ENCODE measurements at regions not wholly inside any gene's neighbourhood (a gene's known extent, or its start where the extent isn't known, plus 50 kb on each side); places are given as distances from the start of the nearest gene placed in this dataset.

DNA sequence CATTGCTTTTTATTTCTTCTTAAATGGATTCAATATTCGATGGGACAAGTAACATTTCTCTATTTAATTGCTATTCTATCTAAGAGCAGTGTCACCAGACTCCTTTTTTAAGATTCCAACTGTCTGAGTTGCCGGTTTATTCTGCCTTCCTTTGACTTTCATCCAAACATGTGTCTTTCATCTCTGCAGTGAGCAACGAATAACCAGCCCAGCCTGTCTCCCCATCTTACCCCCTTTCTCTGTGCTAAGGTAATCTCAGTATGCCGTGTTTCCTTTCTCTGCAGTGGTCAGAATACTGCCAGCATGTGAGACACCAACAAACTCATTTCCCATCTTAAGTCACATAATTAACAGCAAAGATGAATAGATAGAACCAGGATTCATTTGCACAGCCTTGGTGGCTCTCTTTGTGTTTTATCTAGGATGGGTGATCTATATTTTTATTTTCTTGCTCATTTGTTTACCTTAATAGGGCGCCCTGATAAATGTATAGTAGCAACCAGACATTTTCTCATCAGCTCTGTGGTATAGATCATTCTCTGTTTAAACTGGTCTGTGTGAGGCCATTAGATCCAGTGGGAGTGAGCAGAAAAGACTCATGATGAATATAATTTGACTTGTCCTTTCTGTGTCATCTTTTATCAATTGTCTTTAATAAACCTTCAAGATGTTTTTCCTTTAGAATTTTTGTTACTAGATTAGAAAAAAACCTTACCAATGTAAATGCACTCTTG, 394.8 kb upstream of the IGFBP7 start:
- Histone ChIP-seq H3K9me3 (no peaks in the 10 kb centered on the region), H3K4me3 (no peak overlapping the region), H3K27ac (no peak overlapping the region), H3K4me1 (no peaks in the 10 kb centered on the region), H3K27me3 (replicated peaks in 1 of 7) (no peaks in the 10 kb centered on the region), H3K36me3 (no peaks in the 10 kb centered on the region)
- no peak for TF ChIP-seq POLR2AphosphoS5 (IDR thresholded peaks at IDR 0.05)
- TF ChIP-seq POLR2A (IDR thresholded peaks at IDR 0.05): no peak
- TF ChIP-seq, protein P1, sequence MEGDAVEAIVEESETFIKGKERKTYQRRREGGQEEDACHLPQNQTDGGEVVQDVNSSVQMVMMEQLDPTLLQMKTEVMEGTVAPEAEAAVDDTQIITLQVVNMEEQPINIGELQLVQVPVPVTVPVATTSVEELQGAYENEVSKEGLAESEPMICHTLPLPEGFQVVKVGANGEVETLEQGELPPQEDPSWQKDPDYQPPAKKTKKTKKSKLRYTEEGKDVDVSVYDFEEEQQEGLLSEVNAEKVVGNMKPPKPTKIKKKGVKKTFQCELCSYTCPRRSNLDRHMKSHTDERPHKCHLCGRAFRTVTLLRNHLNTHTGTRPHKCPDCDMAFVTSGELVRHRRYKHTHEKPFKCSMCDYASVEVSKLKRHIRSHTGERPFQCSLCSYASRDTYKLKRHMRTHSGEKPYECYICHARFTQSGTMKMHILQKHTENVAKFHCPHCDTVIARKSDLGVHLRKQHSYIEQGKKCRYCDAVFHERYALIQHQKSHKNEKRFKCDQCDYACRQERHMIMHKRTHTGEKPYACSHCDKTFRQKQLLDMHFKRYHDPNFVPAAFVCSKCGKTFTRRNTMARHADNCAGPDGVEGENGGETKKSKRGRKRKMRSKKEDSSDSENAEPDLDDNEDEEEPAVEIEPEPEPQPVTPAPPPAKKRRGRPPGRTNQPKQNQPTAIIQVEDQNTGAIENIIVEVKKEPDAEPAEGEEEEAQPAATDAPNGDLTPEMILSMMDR (IDR thresholded peaks at IDR 0.05 in 8 of 11, conservative IDR thresholded peaks at IDR 0.05 in 3 of 11): no peak
- WGBS, 5 donors: 50 to 67% (median 55%) methylated on average over 5 of the region's 5 CpGs
- intact Hi-C loops (cut with DNase I; ENCODE audit: low total_unique reads): no loop called here
- no peak for DNase-seq

DNA sequence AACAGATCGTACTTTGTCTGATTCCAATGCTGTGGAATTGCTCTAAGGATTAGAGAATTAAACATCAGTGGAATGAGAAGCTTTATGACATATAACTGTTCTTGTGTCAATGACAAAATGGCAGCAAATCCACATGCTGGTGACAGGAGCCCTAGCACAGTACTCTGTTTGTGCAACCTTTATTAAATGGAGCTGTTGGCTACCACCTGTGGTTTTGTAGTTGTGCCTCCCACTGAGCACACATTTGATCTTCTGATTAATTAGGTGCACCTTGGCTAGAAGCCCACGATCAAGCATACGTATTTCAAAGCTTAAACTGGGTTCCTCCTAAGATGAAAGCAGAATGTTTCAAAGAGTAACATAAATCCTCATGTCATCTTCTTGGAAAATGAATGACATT, 394.0 kb upstream of the IGFBP7 start:
- H3K36me3 ChIP-seq: no peaks in the 10 kb centered on the region
- H3K27me3 ChIP-seq (replicated peaks in 1 of 7): no peaks in the 10 kb centered on the region
- H3K4me1 ChIP-seq: no peaks in the 10 kb centered on the region
- TF ChIP-seq, protein P1 (IDR thresholded peaks at IDR 0.05 in 8 of 11, conservative IDR thresholded peaks at IDR 0.05 in 3 of 11): no peak
- TF ChIP-seq POLR2AphosphoS5 (IDR thresholded peaks at IDR 0.05) (no peak), POLR2A (IDR thresholded peaks at IDR 0.05) (no peak)
- no peak overlapping the region for H3K27ac ChIP-seq
- H3K9me3 ChIP-seq: no peaks in the 10 kb centered on the region
- intact Hi-C loops (cut with DNase I; ENCODE audit: low total_unique reads): no loop called here
- WGBS, 5 donors: 61 to 89% (median 69%) methylated on average over 3 of the region's 3 CpGs
- no peak overlapping the region for H3K4me3 ChIP-seq
- DNase-seq: no peak

DNA sequence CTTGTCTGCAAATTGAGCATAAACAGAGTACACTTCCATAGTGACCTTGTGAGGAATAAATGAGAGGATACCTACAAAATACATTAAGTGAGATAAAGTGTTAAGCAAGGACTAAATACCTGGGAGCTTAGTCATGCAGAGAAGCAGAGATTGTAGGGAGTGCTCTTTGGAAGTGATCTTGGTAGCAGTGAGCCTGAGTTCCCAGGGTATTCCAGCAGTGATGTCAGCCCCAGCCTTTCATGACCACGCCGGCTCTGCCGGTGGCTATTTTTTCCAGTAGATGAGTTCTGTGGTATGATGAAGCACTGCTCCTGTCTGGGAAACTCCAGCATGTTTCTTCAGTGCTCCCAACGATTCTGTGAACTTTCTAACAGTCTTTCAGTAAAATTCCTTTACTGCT, 391.5 kb upstream of the IGFBP7 start:
- 64 to 88% (median 74%) methylated on average over 4 of the region's 4 CpGs for WGBS, 5 donors
- Histone ChIP-seq H3K27ac (no peak overlapping the region), H3K4me3 (no peak overlapping the region), H3K4me1 (no peaks in the 10 kb centered on the region), H3K36me3 (no peaks in the 10 kb centered on the region), H3K27me3 (replicated peaks in 1 of 7) (no peaks in the 10 kb centered on the region), H3K9me3 (no peaks in the 10 kb centered on the region)
- no peak for DNase-seq
- no peak for TF ChIP-seq POLR2AphosphoS5 (IDR thresholded peaks at IDR 0.05)
- TF ChIP-seq, protein P1 (IDR thresholded peaks at IDR 0.05 in 8 of 11, conservative IDR thresholded peaks at IDR 0.05 in 3 of 11): no peak
- no peak for TF ChIP-seq POLR2A (IDR thresholded peaks at IDR 0.05)
- intact Hi-C loops (cut with DNase I; ENCODE audit: low total_unique reads): no loop called here

DNA sequence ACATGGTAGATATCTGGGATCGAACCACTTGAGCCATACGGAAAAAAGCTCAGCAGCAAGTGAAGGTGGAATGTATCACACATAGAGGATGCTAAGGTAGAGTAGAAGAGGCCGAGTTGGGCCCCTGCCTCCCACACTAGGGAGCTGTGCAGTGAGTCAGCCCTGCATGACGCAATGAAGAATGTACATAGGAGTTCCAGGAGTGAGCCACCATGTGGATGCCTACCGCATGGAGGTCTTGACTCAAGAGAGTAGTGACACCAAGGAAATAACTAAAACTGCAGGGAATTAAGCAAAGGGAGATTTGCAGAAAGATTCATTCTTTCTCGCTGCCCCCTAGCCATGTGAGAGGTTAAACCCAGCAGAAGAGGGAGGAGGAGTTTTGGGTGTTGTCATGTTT, 389.6 kb upstream of the IGFBP7 start:
- no peak for DNase-seq
- TF ChIP-seq POLR2A (IDR thresholded peaks at IDR 0.05): no peak
- no peak for TF ChIP-seq POLR2AphosphoS5 (IDR thresholded peaks at IDR 0.05)
- TF ChIP-seq, protein P1 (IDR thresholded peaks at IDR 0.05 in 8 of 11, conservative IDR thresholded peaks at IDR 0.05 in 3 of 11): no peak
- no peak overlapping the region for H3K27ac ChIP-seq
- H3K4me1 ChIP-seq: no peaks in the 10 kb centered on the region
- H3K4me3 ChIP-seq: no peak overlapping the region
- no peaks in the 10 kb centered on the region for H3K9me3 ChIP-seq
- H3K27me3 ChIP-seq (replicated peaks in 1 of 7): no peaks in the 10 kb centered on the region
- intact Hi-C loops (cut with DNase I; ENCODE audit: low total_unique reads): no loop called here
- 76 to 94% (median 84%) methylated on average over 6 of the region's 6 CpGs for WGBS, 5 donors
- H3K36me3 ChIP-seq: no peaks in the 10 kb centered on the region

All from spleen (tissue), 11 donors.